GM12878 (cell line): ENCODE measurements at regions not wholly inside any gene's neighbourhood (a gene's known extent, or its start where the extent isn't known, plus 50 kb on each side); places are given as distances from the start of the nearest gene placed in this dataset.

ENCODE experiments used
- CBX5 ChIP-seq: sonication (generic); IDR thresholded peaks from 2 replicates; pipeline ENCODE4 v1.6.1; 2016; ENCODE audit warnings: low read depth, moderate library complexity, mild to moderate bottlenecking, inconsistent platforms
- ESRRA ChIP-seq: IDR thresholded peaks from 2 replicates; pipeline ENCODE4 v1.6.1; 2012; ENCODE audit warnings: mild to moderate bottlenecking, low read length, improper control_type of control experiment
- HDAC2 ChIP-seq: fragments of 200-600 bp; sonication (generic); IDR thresholded peaks from 2 replicates; pipeline ENCODE4 v1.6.1; 2017
- JUND ChIP-seq: IDR thresholded peaks from 2 replicates; pipeline ENCODE4 v1.6.1; 2012; ENCODE audit warnings: low read depth, mild to moderate bottlenecking, low read length, improper control_type of control experiment, moderate library complexity
- NR2F1 ChIP-seq: fragments of 450-650 bp; conservative IDR thresholded peaks from 2 replicates; pipeline ENCODE4 v1.6.1; 2017; ENCODE audit warnings: mild to moderate bottlenecking
- NRF1 ChIP-seq: conservative IDR thresholded peaks from 2 replicates; pipeline ENCODE4 v1.6.1; 2011; ENCODE audit warnings: mild to moderate bottlenecking, low read depth, low read length, improper control_type of control experiment
- POLR2A ChIP-seq: IDR thresholded peaks from 2 replicates; pipeline ENCODE4 v1.6.1; 2011; ENCODE audit warnings: low read depth, mild to moderate bottlenecking, low read length
- RAD21 ChIP-seq: IDR thresholded peaks from 2 replicates; pipeline ENCODE4 v1.6.1; 2011; ENCODE audit warnings: mild to moderate bottlenecking, low read depth, low read length, moderate library complexity; ENCODE audit not compliant: insufficient read depth
- RELA ChIP-seq: fragments of 450-650 bp; IDR thresholded peaks from 2 replicates; pipeline ENCODE4 v1.8.0; 2014; ENCODE audit warnings: borderline replicate concordance; ENCODE audit not compliant: partially characterized antibody
- REST ChIP-seq: IDR thresholded peaks from 2 replicates; pipeline ENCODE4 v1.6.1; 2012; ENCODE audit warnings: mild to moderate bottlenecking, low read depth, low read length
- SREBF2 ChIP-seq: IDR thresholded peaks from 2 replicates; pipeline ENCODE4 v1.6.1; 2012; ENCODE audit warnings: mild to moderate bottlenecking, low read length
- YY1 ChIP-seq: IDR thresholded peaks from 2 replicates; pipeline ENCODE4 v1.6.1; 2011; ENCODE audit warnings: low read depth, mild to moderate bottlenecking, low read length
- ZNF622 ChIP-seq: fragments of 450-650 bp; IDR thresholded peaks from 2 replicates; pipeline ENCODE4 v1.6.1; 2017; ENCODE audit warnings: mild to moderate bottlenecking, inconsistent platforms

GRCh38 chr11:134784046-134784445 lies 372.0 kb upstream of the B3GAT1 start:
- TF ChIP-seq CBX5 (no peak), POLR2A (no peak), RELA (no peak), NR2F1 (no peak), SREBF2 (no peak), NRF1 (no peak), HDAC2 (no peak), ESRRA (no peak), JUND (no peak), RAD21 (no peak), REST (no peak), ZNF622 (no peak), YY1 (no peak)
